ENCODE measurements at regions not wholly inside any gene's neighbourhood (a gene's known extent, or its start where the extent isn't known, plus 50 kb on each side); places are given as distances from the start of the nearest gene placed in this dataset.

DNA sequence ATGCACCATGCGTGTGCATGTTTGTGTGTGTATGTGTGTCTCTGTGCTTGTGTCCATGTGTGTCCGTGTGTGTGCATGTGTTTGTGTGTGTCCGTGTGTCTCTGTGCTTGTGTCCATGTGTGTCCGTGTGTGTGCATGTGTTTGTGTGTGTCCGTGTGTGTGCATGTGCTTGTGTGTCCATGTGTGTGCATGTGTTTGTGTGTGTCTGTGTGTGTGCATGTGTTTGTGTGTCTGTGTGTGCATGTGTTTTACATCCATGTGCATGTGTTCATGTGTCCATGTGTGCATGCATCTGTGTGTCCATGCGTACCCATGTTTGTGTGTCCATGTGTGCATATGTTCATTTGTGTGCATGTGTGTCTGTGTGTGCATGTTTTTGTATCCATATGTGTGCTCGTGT lies 100.5 kb downstream of the LBH start:
- TF ChIP-seq CREB1 (IDR thresholded peaks at IDR 0.05; ENCODE audit: low read depth) (no peak), YY1 (IDR thresholded peaks at IDR 0.05; ENCODE audit: low read depth) (no peak), NFIC (IDR thresholded peaks at IDR 0.05) (no peak), TEAD4 (IDR thresholded peaks at IDR 0.05) (no peak), CEBPB (IDR thresholded peaks at IDR 0.05) (no peak), TAF1 (IDR thresholded peaks at IDR 0.05; ENCODE audit: low read depth) (no peak), RAD21 (IDR thresholded peaks at IDR 0.05; ENCODE audit: low read depth) (no peak)
- TF ChIP-seq, protein P1, sequence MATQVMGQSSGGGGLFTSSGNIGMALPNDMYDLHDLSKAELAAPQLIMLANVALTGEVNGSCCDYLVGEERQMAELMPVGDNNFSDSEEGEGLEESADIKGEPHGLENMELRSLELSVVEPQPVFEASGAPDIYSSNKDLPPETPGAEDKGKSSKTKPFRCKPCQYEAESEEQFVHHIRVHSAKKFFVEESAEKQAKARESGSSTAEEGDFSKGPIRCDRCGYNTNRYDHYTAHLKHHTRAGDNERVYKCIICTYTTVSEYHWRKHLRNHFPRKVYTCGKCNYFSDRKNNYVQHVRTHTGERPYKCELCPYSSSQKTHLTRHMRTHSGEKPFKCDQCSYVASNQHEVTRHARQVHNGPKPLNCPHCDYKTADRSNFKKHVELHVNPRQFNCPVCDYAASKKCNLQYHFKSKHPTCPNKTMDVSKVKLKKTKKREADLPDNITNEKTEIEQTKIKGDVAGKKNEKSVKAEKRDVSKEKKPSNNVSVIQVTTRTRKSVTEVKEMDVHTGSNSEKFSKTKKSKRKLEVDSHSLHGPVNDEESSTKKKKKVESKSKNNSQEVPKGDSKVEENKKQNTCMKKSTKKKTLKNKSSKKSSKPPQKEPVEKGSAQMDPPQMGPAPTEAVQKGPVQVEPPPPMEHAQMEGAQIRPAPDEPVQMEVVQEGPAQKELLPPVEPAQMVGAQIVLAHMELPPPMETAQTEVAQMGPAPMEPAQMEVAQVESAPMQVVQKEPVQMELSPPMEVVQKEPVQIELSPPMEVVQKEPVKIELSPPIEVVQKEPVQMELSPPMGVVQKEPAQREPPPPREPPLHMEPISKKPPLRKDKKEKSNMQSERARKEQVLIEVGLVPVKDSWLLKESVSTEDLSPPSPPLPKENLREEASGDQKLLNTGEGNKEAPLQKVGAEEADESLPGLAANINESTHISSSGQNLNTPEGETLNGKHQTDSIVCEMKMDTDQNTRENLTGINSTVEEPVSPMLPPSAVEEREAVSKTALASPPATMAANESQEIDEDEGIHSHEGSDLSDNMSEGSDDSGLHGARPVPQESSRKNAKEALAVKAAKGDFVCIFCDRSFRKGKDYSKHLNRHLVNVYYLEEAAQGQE (IDR thresholded peaks at IDR 0.05; ENCODE audit: low read depth) = no peak

DNA sequence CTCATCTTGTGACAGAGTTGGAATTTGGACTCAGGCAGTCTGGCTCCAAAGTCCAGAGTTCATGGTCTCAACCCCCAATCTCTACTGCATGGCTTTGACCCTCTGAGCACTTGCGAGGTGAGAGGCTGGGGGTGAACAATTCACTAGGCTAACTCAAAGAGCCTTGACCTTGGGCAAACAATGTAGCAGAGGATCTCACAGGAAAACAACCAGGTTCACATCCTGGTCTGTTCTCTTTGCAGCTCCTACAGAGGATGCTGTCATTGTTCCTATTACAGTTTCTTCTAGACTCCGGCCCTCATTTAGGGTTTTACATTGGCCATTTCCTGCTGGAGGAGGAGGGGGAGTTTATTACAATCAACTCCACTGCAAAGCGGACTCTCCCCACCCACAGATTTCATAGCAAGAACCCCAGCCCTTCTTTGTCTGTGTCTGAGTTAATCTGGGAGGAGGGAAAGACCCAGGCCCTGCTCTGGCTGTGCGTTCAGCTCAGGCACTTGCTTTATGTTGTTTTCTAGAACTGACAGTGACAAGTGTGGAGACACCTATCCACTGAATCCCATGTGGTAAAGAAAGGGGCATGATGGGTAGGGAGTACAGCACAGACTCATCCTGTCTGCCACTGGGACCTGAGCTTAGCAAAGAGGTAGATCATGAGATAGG lies 101.6 kb downstream of the LBH start:
- no peak for TF ChIP-seq TAF1 (IDR thresholded peaks at IDR 0.05; ENCODE audit: low read depth)
- no peak for TF ChIP-seq EGR1 (IDR thresholded peaks at IDR 0.05)
- TF ChIP-seq YY1 (IDR thresholded peaks at IDR 0.05; ENCODE audit: low read depth) = no peak
- TF ChIP-seq ZBTB7A (IDR thresholded peaks at IDR 0.05; ENCODE audit: low read depth) = no peak
- TF ChIP-seq RAD21 (IDR thresholded peaks at IDR 0.05; ENCODE audit: low read depth) = no peak
- no peak for TF ChIP-seq EP300 (IDR thresholded peaks at IDR 0.05; ENCODE audit: borderline replicate concordance)
- TF ChIP-seq CREB1 (IDR thresholded peaks at IDR 0.05; ENCODE audit: low read depth) = no peak
- no peak for TF ChIP-seq NFIC (IDR thresholded peaks at IDR 0.05)
- TF ChIP-seq, protein P2, sequence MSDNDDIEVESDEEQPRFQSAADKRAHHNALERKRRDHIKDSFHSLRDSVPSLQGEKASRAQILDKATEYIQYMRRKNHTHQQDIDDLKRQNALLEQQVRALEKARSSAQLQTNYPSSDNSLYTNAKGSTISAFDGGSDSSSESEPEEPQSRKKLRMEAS (IDR thresholded peaks at IDR 0.05) = no peak
- no peak for TF ChIP-seq CEBPB (IDR thresholded peaks at IDR 0.05)
- TF ChIP-seq TEAD4 (IDR thresholded peaks at IDR 0.05) = no peak
- TF ChIP-seq, protein P1 (IDR thresholded peaks at IDR 0.05; ENCODE audit: low read depth) = no peak

DNA sequence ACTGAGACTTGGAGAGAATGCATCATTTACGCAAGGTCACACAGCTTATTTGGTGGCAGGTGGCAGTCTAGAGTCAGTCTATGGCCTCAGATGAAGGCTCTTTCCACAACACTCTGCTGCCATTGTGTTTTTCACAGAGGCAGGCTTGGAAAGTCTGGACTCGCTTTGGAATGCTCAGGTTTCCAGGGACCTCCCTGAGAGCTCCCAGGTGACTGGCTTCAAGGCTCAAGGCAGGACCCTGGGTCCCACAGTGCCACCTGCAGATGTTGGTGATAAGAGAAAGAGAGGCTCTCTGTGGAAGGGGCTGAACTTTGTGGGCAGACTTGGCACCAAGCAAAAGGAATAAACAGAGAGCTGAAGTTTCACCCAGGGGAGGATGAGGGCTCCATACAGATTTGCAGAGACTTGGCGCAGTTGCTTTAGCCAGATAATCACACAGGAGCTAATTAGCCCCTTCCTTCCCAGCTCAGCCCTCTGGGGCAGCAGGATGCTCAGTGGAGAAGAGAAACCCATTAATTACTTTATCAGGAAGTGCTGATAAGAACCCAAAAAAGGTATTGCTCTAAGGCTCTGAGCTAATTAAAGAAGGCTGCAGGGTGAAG lies 103.5 kb downstream of the LBH start:
- TF ChIP-seq CREB1 (IDR thresholded peaks at IDR 0.05; ENCODE audit: low read depth) = no peak
- TF ChIP-seq TEAD4 (IDR thresholded peaks at IDR 0.05) = no peak
- TF ChIP-seq EP300 (IDR thresholded peaks at IDR 0.05; ENCODE audit: borderline replicate concordance) = no peak
- TF ChIP-seq CEBPB (IDR thresholded peaks at IDR 0.05) = no peak
- TF ChIP-seq RAD21 (IDR thresholded peaks at IDR 0.05; ENCODE audit: low read depth) = peak; percentile 33; the same call in 1 of the 2 replicates
- TF ChIP-seq TAF1 (IDR thresholded peaks at IDR 0.05; ENCODE audit: low read depth) = no peak
- TF ChIP-seq, protein P2 (IDR thresholded peaks at IDR 0.05) = no peak

DNA sequence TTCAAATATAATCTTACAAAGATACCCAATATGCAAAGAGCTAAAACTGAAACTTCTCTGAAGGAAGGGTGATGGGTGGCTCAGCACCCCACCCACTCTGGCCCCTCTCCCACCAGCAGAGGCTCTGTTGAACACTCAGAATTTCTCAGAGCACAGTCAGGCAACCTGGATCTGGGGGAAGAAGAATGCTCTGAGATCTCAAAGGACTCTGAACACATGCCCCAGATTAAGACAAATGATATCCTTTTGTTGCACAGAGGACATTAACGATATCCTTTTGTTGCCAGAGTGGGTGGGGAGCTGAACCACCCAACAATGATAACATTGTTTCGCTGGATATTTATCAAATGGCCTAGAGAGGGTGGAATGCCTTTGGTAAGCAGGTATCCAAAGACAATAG lies 104.8 kb downstream of the LBH start:
- TF ChIP-seq NFIC (IDR thresholded peaks at IDR 0.05) (no peak), RAD21 (IDR thresholded peaks at IDR 0.05; ENCODE audit: low read depth) (no peak), CEBPB (IDR thresholded peaks at IDR 0.05) (no peak), FOXM1 (IDR thresholded peaks at IDR 0.05; ENCODE audit: borderline replicate concordance, low read depth) (no peak), EP300 (IDR thresholded peaks at IDR 0.05; ENCODE audit: borderline replicate concordance) (no peak), TEAD4 (IDR thresholded peaks at IDR 0.05) (no peak), EGR1 (IDR thresholded peaks at IDR 0.05) (no peak), ZBTB7A (IDR thresholded peaks at IDR 0.05; ENCODE audit: low read depth) (no peak), CREB1 (IDR thresholded peaks at IDR 0.05; ENCODE audit: low read depth) (no peak), TCF12 (IDR thresholded peaks at IDR 0.05; ENCODE audit: low read depth) (no peak)
- TF ChIP-seq, protein P2 (IDR thresholded peaks at IDR 0.05) = no peak
- TF ChIP-seq, protein P3, sequence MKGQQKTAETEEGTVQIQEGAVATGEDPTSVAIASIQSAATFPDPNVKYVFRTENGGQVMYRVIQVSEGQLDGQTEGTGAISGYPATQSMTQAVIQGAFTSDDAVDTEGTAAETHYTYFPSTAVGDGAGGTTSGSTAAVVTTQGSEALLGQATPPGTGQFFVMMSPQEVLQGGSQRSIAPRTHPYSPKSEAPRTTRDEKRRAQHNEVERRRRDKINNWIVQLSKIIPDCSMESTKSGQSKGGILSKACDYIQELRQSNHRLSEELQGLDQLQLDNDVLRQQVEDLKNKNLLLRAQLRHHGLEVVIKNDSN (IDR thresholded peaks at IDR 0.05) = no peak
- TF ChIP-seq, protein P1 (IDR thresholded peaks at IDR 0.05; ENCODE audit: low read depth) = no peak
